KMS-11 (cell line): ENCODE measurements at regions not wholly inside any gene's neighbourhood (a gene's known extent, or its start where the extent isn't known, plus 50 kb on each side); places are given as distances from the start of the nearest gene placed in this dataset.

Source experiments
- H2AFZ ChIP-seq: fragments of 200-600 bp; sonication (generic); 2 replicates; pipeline ENCODE4 v1.6.1; 2016; ENCODE audit warnings: antibody characterized with exemption, mixed run types, low read depth
- H3K27ac ChIP-seq: fragments of 200-600 bp; sonication (generic); 2 replicates; pipeline ENCODE4 v1.6.1; 2016; ENCODE audit warnings: mild to moderate bottlenecking, mixed run types
- H3K27me3 ChIP-seq: fragments of 200-600 bp; sonication (generic); 2 replicates; pipeline ENCODE4 v1.6.1; 2017; ENCODE audit warnings: mild to moderate bottlenecking, low read depth, mixed run types, moderate library complexity; ENCODE audit not compliant: insufficient read depth
- H3K36me3 ChIP-seq: fragments of 200-600 bp; sonication (generic); 2 replicates; pipeline ENCODE4 v1.6.1; 2017; ENCODE audit warnings: mild to moderate bottlenecking, mixed run types; ENCODE audit not compliant: insufficient read depth
- H3K4me1 ChIP-seq: fragments of 200-600 bp; sonication (generic); 2 replicates; pipeline ENCODE4 v1.6.1; 2016; ENCODE audit warnings: mild to moderate bottlenecking, low read depth, mixed run types; ENCODE audit not compliant: poor library complexity, severe bottlenecking
- H3K4me2 ChIP-seq: fragments of 200-600 bp; sonication (generic); 2 replicates; pipeline ENCODE4 v1.7.0; 2016; ENCODE audit warnings: mild to moderate bottlenecking, mixed run types
- H3K4me3 ChIP-seq: fragments of 200-600 bp; sonication (generic); IDR thresholded peaks from 2 replicates; pipeline ENCODE4 v1.6.1; 2017; ENCODE audit warnings: low read depth, low read length, mixed read lengths; ENCODE audit not compliant: insufficient read depth
- H3K79me2 ChIP-seq: fragments of 200-600 bp; sonication (generic); 2 replicates; pipeline ENCODE4 v1.6.1; 2016; ENCODE audit warnings: low read depth, mixed run types; ENCODE audit not compliant: insufficient read depth
- H3K9ac ChIP-seq: fragments of 200-600 bp; sonication (generic); 2 replicates; pipeline ENCODE4 v1.6.1; 2016; ENCODE audit warnings: mild to moderate bottlenecking, mixed run types
- H4K20me1 ChIP-seq: fragments of 200-600 bp; sonication (generic); 2 replicates; pipeline ENCODE4 v1.6.1; 2016; ENCODE audit warnings: mild to moderate bottlenecking, mixed run types; ENCODE audit not compliant: insufficient read depth
- CTCF ChIP-seq: fragments of 200-600 bp; sonication (generic); conservative IDR thresholded peaks from 2 replicates; pipeline ENCODE4 v1.6.1; 2017; ENCODE audit warnings: low read depth, mild to moderate bottlenecking, antibody characterized with exemption, low read length, moderate library complexity, mixed read lengths

- TF ChIP-seq CTCF: no peak
Measured at GRCh38 chr10:20627946-20628507, 269.1 kb downstream of the NEBL start.

GRCh38 chr10:20627087-20627486 is 270.0 kb downstream of the NEBL start:
- H3K4me3 ChIP-seq: no peak overlapping the region
- H3K9ac ChIP-seq: no peak overlapping the region
- no peak overlapping the region for H3K4me2 ChIP-seq
- no peaks in the 10 kb centered on the region for H3K36me3 ChIP-seq
- H3K4me1 ChIP-seq: no peaks in the 10 kb centered on the region
- TF ChIP-seq CTCF: no peak
- H4K20me1 ChIP-seq: no peaks in the 10 kb centered on the region; the same call in 1 of the 2 replicates
- H3K27ac ChIP-seq: no peak overlapping the region
- no peak overlapping the region for H2AFZ ChIP-seq
- H3K79me2 ChIP-seq: no peaks in the 10 kb centered on the region
- no peaks in the 10 kb centered on the region for H3K27me3 ChIP-seq

More at GRCh38 chr10:20627946-20628507, 269.1 kb downstream of the NEBL start:
- Histone ChIP-seq H3K36me3 (no peaks in the 10 kb centered on the region), H4K20me1 (no peaks in the 10 kb centered on the region; the same call in 1 of the 2 replicates), H3K79me2 (no peaks in the 10 kb centered on the region), H3K27ac (no peak overlapping the region), H3K9ac (no peak overlapping the region), H3K4me2 (no peak overlapping the region), H2AFZ (no peak overlapping the region), H3K4me1 (no peaks in the 10 kb centered on the region), H3K4me3 (no peak overlapping the region), H3K27me3 (no peaks in the 10 kb centered on the region)

DNA sequence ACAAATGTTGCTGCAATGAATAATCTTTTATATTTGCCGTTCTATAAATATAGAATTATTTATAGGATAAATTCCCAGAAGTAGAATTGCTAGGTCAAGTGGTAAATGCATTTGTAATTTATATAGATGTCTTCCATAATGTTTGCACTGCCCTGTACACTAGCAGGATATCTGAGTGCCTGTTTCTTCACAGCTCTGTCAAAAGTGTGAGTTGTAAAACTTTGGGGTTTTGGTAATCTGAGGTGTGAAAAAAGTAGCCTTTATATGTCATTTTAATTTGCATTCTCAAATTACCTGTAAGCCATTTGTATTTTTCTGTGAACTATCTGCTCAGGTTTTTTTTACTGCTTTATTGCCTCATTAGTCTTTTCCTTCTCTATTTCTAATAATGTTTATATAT is 271.2 kb downstream of the NEBL start:
- Histone ChIP-seq H2AFZ (no peak overlapping the region), H3K27ac (no peak overlapping the region), H3K36me3 (no peaks in the 10 kb centered on the region), H3K4me1 (no peaks in the 10 kb centered on the region), H3K27me3 (no peaks in the 10 kb centered on the region), H3K4me3 (no peak overlapping the region), H3K4me2 (no peak overlapping the region), H3K9ac (no peak overlapping the region), H3K79me2 (no peaks in the 10 kb centered on the region), H4K20me1 (no peaks in the 10 kb centered on the region; the same call in 1 of the 2 replicates)
- TF ChIP-seq CTCF: no peak

- Histone ChIP-seq H3K4me1 (no peaks in the 10 kb centered on the region), H4K20me1 (no peaks in the 10 kb centered on the region; the same call in 1 of the 2 replicates), H3K9ac (no peak overlapping the region), H3K4me2 (no peak overlapping the region), H3K27ac (no peak overlapping the region), H3K27me3 (no peaks in the 10 kb centered on the region), H3K36me3 (no peaks in the 10 kb centered on the region), H3K79me2 (no peaks in the 10 kb centered on the region), H2AFZ (no peak overlapping the region), H3K4me3 (no peak overlapping the region)
- TF ChIP-seq CTCF: no peak
Measured at GRCh38 chr10:20624642-20625041, 272.5 kb downstream of the NEBL start.
